ENCODE measurements at regions not wholly inside any gene's neighbourhood (a gene's known extent, or its start where the extent isn't known, plus 50 kb on each side); places are given as distances from the start of the nearest gene placed in this dataset.

DNA sequence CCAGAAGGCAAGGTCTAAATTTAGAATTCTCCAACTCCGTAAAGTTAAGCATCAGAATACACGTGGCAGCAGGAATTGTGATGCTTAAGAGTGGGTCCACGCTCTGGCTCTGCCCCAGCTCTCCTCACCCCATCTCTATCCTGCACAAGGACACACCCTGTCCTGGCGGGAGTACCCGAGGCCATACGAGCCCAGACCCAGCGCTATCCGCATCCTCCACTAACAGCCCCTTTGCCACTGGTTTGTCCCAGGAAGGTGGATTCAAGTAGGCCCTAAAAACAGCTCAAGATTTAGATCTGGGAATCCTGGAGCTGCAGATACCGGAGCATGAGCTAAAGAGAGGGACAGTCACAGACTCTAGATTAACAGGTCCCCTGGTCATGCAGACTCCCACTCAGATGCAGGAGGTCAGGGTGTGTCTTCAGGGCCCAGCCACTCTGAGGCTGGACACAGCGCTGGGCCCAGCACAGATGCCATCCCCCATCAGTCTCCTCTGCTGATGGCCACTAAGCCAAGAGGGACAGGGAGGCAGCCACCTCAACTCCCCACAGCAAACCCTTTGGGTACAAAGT lies 393.3 kb downstream of the NPHP4 start:
- DNase-seq (ENCODE audit: low read depth) = no peak

DNA sequence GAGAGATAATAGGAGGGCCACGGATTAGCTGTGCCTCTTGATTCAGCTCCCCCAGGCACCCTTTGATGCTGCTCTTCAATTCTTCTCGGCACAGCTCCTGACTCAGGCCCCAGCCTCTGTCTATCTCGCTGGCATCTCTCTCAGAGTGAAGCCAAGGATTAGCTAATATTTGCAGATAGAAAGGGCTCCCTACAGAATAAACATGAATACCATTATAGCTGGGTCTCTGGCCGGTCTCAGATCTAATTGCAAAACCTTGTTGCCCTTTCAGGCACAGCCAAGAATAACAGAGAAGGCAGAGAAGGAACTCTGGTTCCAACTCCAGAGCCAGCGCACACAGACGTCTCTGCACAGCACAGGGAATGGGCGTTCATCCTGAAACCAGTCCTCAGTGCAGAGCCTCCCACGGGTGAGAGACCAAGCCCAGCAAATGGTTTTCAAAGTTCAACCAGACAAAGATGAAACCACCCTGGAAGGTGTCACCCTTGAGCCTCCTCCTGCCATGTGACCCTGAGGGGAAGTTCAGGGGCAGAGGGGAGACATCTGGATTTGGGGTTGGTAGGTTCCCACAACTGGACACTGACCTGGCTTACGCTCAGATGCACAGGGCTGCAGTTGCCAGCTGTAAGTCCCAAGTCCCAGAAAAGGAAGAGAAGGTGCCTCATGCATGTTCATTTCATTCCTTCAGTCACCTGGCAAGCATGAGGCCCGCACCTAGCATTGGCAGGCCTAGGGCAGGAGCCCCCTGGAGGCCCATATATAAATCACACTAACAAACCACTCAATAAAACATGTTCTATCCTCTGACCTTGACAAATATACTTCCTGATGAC lies 394.0 kb downstream of the NPHP4 start:
- DNase-seq (ENCODE audit: low read depth) = no peak

DNA sequence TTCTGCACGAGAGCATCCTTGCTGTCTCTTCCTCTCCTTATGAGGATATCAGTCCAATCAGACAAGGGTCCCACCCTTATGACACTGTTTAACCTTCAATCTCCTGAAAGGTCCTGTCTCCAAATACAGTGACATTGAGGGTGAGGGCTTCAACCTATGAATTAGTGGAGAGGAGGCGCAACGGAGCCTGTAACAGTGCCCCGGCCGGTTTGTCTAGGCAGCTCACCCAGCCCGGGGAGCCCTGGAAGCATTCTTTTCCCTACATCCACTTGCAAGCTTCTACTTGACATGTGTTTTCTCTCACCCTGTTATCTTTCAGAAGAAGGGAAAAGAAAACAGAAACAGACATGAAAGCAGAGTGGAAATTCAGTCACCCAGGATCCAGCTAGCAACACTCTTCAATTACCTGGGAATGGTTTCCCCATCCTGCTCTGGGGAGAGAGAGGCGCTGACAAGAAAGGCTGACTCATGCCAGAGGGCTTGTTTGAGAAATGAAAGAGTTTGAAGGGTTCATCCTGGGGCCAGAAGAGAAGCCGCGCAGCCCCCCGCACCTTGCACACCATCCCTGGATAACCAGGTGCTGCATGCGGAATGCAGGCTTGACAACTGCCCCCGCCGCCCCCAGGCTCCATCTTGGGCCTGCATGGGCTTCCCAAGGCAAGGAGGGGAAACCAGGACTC lies 394.9 kb downstream of the NPHP4 start:
- no peak for DNase-seq (ENCODE audit: low read depth)

DNA sequence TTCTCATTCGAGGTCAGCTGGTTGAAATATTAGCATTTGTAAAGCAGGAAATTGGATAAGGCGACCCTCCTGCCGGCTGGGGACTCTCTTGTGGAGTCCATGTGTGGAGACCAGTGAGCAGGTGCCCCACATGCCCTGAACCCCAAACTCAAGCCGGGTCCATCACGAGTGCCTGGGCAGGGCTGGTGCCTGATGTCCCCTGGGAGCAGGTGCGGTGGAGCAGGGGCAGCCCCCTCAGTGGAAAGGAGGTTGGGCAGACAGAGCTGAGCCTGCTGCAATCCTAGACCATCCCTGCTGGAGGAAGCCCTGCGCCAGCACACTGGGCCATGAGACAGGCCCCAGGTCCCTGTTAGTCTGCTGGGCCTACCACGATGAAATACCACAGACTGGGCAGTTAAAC lies 395.6 kb downstream of the NPHP4 start:
- DNase-seq (ENCODE audit: low read depth) = no peak

DNA sequence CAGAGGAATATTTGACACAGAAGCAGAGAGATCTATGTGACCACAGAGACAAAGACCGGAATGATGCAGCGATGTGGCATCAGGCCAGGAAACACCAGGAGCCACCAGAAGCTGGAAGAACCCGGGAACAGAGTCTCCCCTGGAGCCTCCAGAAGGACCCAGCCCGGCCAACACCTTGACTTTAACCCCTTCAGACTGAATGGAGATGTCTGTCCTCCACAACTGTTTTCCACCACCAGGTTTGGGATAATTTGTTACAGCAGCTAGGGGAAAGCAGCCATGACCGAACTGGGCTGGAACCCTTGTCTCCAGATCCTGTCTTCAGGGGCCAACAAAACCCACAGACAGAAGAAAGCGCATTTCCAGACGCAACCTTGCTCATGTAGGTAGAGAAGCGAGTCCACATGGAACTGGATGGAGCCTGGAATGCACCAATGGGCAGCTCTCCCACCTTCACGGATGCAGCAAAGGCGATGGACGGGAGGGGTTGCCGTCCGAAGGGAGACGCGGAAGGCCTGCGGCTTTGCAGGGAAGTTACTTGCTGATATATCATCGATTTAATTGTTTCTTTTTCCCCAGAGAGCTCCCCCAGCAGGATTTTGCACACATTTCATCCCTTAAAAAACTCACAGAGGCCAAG lies 396.6 kb downstream of the NPHP4 start:
- no peak for DNase-seq (ENCODE audit: low read depth)

DNA sequence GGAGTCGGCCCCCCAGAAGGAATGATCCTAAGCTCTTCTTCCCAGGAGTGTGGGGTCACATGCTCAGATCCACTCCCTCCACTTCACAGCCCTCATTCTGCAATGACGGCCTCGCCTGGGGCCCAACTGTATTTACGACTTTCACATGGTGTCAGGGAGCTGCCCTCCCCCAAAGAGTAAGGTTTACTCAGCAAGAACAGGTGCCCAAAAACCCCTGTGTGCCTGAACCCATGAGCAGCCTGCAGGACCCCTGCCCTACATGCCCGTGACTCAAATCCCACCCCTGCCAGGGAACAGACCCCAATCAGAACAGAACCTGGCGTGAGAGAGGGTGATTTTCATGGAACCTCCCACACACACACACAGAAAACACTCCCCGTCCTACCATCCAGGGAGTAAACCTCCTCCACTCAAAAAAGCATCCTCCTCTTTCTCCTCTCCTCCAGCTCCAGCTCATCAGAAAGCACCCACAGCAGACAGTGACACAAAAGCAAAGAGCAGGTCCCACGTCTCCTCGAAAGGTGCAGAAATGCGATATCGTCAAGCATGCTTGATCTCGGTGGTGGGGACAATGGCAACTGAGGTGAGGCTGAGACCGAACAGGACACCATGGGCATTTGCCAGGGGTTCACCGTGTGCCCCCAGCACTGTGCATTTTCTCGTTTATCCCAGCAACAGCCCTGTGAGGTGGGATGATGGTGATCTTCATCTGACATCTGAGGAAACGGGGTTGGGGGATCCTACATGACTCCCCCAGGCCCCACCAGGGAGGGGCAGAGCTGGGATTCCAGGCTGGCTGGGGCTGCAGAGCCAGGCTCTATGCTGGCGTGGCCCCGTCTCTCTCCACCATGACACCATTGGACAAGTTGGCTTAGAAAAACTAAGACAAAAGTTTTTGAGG lies 397.9 kb downstream of the NPHP4 start:
- DNase-seq (ENCODE audit: low read depth) = no peak

DNA sequence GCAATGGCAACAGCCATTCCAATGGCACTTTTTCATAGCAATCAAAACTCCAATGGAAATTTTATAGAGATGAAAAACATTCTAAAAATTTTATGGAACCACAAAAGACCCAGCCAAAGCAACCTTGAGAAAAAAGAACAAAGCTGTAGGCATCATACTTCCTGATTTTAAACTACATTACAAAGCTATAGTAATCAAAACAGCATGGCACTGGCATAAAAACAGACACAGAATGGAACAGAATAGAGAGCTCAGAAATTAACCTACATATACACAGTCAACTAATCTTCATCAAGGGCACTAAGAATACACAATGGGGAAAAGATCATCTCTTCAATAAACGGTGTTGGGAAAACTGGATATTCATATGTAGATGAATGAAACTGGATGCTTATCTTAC lies 401.5 kb downstream of the NPHP4 start:
- no peak for DNase-seq (ENCODE audit: low read depth)

DNA sequence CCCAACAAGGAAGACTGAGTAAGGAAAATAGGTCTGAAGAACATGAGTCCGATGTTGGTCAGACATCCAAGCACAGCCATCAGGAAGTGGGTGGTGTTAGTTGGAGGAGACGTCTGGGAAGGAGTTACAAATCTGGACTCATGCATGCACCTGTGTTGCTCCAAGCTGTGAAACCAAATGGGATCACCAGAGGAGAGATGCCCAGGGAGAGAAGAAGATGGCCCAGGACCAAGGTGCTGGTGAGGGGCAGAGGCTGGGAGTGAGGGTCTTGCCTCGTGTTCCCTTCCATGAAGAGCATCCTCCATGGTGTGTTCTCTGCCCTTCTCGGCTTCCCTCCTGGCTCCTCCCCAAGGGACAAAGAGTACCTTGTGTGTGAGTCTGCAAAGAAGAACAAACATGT lies 405.6 kb downstream of the NPHP4 start:
- DNase-seq (ENCODE audit: low read depth) = no peak

DNA sequence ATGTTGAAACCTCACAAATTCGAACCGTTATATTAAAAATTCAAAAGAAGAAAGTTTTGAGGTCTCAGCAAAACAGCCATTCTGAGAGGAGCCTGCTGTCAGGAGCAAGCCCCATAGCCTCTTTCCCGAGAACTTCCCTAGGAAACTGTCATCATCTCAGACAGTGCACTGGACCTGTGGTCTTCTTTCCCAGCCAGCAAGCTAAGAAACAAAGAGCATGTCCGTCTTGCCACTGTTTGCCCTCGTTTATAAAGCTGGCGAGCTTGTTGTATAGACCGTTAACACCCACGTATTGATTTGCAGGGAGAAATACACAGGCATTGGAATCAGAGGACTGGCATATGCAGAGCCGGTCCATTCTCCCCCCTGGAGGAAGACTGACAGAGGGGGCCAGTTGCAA lies 407.0 kb downstream of the NPHP4 start:
- DNase-seq (ENCODE audit: low read depth) = no peak

DNA sequence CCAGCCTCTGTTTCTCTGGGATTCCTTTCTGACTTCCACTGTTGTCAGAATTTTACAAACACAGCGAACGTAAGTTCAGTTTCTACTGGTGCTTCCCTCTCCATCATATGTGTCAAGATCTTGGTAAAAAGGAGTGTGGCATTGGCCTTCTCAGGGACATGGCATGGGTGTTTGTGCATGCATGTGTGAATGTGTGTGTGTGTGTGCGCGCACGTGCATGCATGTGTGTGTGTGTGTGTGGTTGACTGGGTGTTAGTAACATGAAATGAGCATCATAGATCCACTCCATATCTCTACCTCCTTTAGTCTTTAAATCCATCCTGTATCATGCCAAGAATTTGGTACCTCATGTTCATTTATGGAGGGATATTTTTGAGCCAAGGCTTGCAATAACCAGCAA lies 411.3 kb downstream of the NPHP4 start:
- DNase-seq (ENCODE audit: low read depth) = no peak

DNA sequence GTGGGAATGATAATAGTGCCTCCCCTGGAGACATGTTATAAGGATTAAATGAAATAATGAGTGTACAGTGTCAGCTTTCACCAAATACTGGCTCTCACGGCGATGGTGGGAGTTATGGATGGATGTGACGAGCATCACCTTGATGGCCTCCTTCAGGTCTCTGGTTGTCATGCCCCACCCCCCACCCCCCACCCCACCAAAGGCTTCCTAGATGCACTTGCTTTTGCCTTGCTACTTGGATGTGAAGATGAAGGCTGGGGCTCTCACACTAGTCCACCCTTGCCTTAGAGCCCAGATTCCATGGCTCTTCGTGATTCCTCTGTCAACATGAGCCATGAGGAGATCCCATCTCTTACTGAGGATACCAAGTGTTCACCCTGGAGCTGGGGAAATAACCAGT lies 412.3 kb downstream of the NPHP4 start:
- no peak for DNase-seq (ENCODE audit: low read depth)

DNA sequence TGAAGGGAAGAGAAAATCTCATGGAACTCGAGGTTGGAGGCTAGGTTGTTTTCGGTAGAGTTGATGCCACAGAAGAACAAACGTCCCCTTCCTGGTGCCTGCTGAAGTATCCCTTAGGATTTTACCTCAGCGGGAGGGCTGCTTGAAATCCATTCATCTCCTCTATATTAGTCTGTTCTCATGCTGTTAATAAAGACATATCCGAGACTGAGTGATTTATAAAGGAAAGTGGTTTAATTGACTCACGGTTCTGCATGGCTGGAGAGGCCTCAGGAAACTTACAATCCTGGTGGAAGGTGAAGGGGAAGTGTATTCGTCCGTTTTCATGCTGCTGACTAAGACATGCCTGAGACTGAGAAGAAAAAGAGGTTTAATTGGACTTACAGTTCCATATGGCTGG lies 413.5 kb downstream of the NPHP4 start:
- no peak for DNase-seq (ENCODE audit: low read depth)

DNA sequence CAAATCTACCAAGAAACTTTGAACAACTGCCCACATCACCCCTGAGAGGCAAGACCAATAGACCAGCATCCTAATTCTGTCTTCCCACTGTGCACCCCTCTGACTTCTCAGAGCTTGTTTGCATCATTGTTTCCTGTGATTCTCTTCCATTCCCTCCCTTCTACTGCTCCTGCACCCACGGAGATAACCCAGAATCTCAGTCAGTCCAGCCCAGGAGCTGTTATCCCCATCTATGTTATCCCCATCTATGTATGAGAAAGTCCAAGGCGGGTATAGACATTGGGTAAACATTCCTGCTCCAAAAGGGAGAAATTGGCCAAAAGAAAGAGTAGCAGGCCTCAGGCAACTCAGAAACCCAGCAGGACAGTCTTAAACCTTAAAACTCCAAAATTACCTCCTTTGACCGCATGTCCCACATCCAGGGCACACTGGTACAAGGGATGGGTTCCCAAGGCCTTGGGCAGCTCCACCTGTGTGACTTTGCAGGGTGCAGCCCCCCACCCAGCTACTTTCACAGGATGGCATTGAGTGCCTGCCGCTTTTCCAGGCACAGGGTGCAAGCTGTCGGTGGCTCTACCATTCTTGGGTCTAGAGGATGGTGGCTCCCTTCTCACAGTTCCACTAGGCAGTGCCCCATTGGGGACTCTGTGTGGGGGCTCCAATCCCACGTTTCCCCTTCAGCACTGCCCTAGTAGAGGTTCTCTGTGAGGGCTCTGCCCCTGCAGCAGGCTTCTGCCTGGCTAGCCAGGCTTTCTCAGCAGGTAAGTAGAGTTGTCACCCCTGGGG lies 414.8 kb downstream of the NPHP4 start:
- DNase-seq (ENCODE audit: low read depth) = no peak

DNA sequence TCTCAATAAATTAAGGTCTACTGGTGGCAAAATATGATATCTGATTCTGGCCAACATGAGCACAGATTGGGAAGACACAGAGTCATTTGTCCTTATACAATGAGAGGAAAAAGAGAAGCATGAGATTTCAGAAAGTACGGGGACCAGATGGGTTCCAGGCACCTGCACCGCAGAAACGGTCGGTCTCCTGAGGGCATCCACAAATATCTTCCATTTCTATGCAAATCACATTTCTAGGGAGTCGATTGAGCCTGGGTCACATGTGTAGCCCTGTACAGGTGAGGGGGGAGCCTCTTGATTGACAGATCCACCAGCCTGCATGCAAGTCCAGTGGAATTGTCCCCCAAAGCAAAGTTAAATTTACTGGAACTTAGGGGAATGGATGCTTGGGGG lies 415.6 kb downstream of the NPHP4 start:
- DNase-seq (ENCODE audit: low read depth) = no peak

DNA sequence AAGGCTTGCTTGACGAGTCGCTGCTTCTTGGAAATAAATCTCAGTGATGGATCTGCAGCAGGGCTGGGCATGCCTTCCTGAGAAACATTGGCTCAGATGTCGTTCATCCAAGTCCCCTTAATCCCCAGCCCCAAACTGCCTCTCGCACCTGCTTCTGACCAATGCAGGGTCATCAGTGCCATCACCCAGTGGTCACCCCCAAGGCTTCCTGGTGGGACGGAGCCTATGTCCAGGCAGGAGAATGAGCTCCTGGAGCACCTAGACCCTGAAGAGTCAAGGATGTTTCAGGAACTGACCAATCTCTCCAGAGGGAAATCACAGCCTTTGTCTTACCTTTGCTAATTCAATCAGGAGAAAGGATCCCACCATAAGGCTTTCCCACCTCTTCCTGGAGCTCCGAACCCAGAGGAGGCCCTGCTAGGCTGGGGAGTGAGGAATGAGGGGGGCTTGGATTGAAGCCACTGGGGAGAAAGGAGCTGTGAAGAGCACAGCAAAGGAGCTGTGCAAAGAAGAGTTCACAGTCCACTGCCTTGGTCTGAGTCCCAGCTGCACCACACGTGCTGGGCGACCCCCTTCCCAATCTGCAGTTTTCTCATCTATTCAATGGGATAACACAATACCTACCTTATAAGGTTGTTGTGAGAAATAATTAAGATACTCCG lies 416.1 kb downstream of the NPHP4 start:
- DNase-seq (ENCODE audit: low read depth) = no peak

DNA sequence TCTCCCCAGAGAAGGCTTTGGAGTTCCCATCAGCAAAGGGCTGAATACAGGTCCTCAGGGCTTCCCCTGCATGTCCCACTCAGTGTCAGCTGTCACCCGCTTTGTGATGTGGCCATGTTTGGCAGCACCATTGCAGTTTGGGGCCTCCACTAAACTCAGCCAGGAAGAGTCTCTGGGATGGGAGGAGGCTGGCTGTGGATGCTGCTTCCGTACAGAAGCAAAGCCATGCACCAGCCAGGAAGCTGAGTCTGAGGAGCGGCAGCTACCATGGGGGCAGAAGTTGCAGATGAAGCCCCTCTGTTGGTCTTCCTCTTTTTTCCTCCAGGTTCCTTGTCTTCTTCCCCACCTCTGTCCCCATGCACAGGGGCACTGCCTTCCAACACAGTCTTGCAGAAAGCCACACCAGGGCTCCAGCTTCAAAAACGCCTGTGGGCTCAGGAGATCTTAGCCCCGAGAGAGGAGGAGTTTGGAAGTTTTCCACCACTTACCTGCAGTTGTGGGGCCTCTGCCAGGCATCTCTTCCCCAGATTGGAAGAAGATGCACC lies 416.8 kb downstream of the NPHP4 start:
- no peak for DNase-seq (ENCODE audit: low read depth)

DNA sequence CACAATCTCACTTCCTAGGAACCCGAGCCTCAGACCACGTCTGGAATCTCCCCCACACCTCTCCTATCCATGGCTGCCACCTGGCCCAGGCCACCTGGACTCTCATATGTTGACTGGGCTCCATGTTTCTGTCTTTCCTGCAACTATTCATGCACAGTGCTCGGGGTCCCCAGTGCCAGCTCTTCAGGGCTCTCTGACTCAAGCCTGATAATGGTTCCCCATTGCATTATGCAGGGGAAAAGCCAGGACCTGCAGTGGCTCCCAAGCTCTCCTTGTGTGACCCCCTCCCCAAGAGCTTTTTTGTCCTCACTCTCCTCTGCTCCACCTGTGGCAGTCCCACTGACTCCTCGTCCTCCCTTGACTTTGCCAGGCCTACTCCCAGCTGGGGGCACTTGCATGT lies 417.6 kb downstream of the NPHP4 start:
- no peak for DNase-seq (ENCODE audit: low read depth)

DNA sequence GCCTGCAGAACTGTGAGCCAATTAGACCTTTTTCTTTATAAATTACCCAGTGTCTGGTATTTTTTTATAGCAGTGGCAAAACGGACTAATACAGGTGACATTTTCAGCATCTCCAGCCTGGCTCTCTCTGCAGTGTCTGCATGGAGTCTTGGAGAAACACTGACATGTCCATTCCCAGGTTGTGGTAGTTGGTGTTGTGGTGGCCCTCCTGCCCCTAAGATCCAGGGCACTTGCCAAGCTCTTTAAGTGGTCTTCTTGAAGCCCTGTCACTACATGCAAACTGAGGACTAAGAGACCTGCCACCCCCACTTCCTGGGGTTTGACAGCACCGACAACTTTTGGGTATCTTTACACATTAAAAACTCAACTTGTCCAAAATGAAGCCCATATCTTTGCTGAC lies 419.4 kb downstream of the NPHP4 start:
- no peak for DNase-seq (ENCODE audit: low read depth)

DNA sequence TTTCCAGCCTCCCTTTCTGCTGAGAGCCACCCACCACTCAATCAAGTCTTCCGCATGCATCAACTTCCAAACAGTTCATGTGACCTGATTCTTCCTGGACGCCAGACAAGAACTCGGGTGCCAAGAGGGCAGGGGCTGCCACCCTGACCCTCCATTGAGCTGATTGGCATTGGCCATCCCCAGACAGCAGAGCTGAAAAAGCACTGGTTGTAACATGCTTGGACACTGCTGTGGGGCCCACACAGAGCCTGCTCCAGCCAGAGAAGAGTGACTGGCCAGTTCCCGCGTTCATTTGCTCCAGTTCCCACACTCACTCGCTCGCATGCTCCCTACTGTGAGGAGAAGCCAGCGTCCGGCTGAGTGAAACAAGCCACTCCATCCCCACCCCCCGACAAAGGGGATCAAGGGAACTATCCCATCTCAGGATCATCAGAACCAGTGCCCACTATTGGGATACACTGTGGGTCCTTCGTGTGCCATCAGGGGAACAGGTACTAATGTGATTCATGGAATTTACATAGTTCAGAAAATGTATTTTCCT lies 420.3 kb downstream of the NPHP4 start:
- DNase-seq (ENCODE audit: low read depth) = no peak

DNA sequence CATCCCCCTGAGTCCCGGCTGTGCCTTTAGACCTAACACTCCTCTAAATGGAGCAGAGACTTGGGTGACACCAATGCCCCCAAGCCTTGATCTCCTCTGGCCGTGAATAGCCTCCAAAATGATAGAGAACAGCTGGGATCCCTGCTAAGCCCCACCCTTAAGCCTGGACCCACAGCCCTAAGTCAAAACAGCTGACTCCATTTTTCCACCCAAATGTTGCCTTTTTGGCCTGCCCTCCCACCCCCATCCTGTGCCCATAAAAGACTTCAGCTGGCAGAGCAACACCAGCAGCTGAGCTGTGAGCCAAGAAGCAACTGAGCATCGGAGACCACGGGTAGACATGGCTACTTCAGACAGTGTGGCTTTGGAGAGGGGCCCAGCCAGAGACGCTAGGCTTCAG lies 420.8 kb downstream of the NPHP4 start:
- no peak for DNase-seq (ENCODE audit: low read depth)
